SK-N-MC (cell line): ENCODE measurements at regions not wholly inside any gene's neighbourhood (a gene's known extent, or its start where the extent isn't known, plus 50 kb on each side); places are given as distances from the start of the nearest gene placed in this dataset.

Source experiments
- DNase-seq: peaks from one replicate; pipeline ENCODE4 v3.0.0-alpha.2; 2011; ENCODE audit warnings: low read depth, low spot score
- H3K27ac ChIP-seq: fragments of 200-600 bp; sonication (generic); 2 replicates; pipeline ENCODE4 v1.5.1; 2016; ENCODE audit warnings: mixed run types
- H3K36me3 ChIP-seq: fragments of 200-600 bp; sonication (generic); 2 replicates; pipeline ENCODE4 v1.6.1; 2017; ENCODE audit warnings: antibody characterized with exemption, low read length, mixed read lengths; ENCODE audit not compliant: insufficient read depth
- H3K4me3 ChIP-seq: fragments of 200-600 bp; sonication (generic); 2 replicates; pipeline ENCODE4 v1.5.1; 2016
- H3K9ac ChIP-seq: fragments of 200-600 bp; sonication (generic); 2 replicates; pipeline ENCODE4 v1.8.0; 2017; ENCODE audit warnings: mixed run types, mixed read lengths; ENCODE audit not compliant: insufficient read length
- H3K9me3 ChIP-seq: fragments of 200-600 bp; sonication (generic); 2 replicates; pipeline ENCODE4 v1.6.1; 2017; ENCODE audit warnings: low read depth, mild to moderate bottlenecking, antibody characterized with exemption, low read length, moderate library complexity, mixed read lengths
- EZH2 ChIP-seq: fragments of 200-600 bp; sonication (generic); IDR thresholded peaks from one replicate; pipeline ENCODE4 v1.6.1; 2017; ENCODE audit warnings: antibody characterized with exemption
- FOXP2 ChIP-seq: optimal IDR thresholded peaks from 2 replicates; pipeline ENCODE3; 2011; ENCODE audit warnings: mild to moderate bottlenecking, moderate library complexity; ENCODE audit not compliant: insufficient read depth; ENCODE audit errors: extremely low read length, control extremely low read depth
- POLR2AphosphoS5 ChIP-seq: IDR thresholded peaks from 2 replicates; pipeline ENCODE4 v1.6.1; 2012; ENCODE audit warnings: mild to moderate bottlenecking, low read depth, low read length, borderline replicate concordance

- no peaks in the 10 kb centered on the region for H3K36me3 ChIP-seq
- H3K9me3 ChIP-seq: no peaks in the 10 kb centered on the region
- no peak for DNase-seq
- H3K4me3 ChIP-seq: no peak overlapping the region
- TF ChIP-seq FOXP2 (no peak), POLR2AphosphoS5 (no peak), EZH2 (no peak)
- no peak overlapping the region for H3K27ac ChIP-seq
- H3K9ac ChIP-seq: no peak overlapping the region
Observed at GRCh38 chr9:85129514-85129913, 460.0 kb downstream of the NTRK2 start.

- Histone ChIP-seq H3K4me3 (no peak overlapping the region), H3K9ac (no peak overlapping the region), H3K9me3 (no peaks in the 10 kb centered on the region), H3K36me3 (no peaks in the 10 kb centered on the region), H3K27ac (no peak overlapping the region)
- no peak for DNase-seq
- TF ChIP-seq FOXP2: no peak
- TF ChIP-seq EZH2: no peak
- TF ChIP-seq POLR2AphosphoS5: no peak
Observed at GRCh38 chr9:85118990-85119755, 449.6 kb downstream of the NTRK2 start.

GRCh38 chr9:85117831-85118230 lies 448.3 kb downstream of the NTRK2 start:
- no peak overlapping the region for H3K27ac ChIP-seq
- no peak for DNase-seq
- H3K4me3 ChIP-seq: no peak overlapping the region
- H3K9ac ChIP-seq: no peak overlapping the region
- TF ChIP-seq POLR2AphosphoS5 (no peak), FOXP2 (no peak), EZH2 (no peak)
- H3K36me3 ChIP-seq: no peaks in the 10 kb centered on the region
- no peaks in the 10 kb centered on the region for H3K9me3 ChIP-seq

GRCh38 chr9:85115473-85115872 lies 445.9 kb downstream of the NTRK2 start:
- no peaks in the 10 kb centered on the region for H3K36me3 ChIP-seq
- no peak for DNase-seq
- no peak overlapping the region for H3K4me3 ChIP-seq
- TF ChIP-seq FOXP2 (no peak), POLR2AphosphoS5 (no peak), EZH2 (no peak)
- H3K9me3 ChIP-seq: no peaks in the 10 kb centered on the region
- H3K27ac ChIP-seq: no peak overlapping the region
- H3K9ac ChIP-seq: no peak overlapping the region

DNA sequence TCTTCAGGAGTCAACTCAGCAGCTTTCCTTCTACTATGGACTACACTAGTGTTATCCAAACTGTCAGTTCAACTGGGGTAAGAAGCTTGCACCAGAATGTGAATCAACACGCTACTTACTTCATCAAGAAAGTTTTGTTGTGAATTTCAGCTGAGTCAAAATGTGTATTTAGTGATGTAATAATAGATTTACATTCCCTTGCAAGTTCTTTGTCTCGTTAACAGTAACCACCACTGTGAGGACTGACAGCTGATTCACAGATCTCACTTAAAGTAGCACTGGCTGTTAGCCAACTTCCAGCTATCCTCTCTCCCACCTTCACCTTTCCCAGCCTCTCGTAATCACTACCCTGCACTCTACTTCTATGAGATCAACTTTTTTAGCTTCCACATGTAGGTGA lies 445.3 kb downstream of the NTRK2 start:
- no peak for TF ChIP-seq FOXP2
- no peak for TF ChIP-seq EZH2
- no peak for TF ChIP-seq POLR2AphosphoS5
- H3K9me3 ChIP-seq: no peaks in the 10 kb centered on the region
- H3K36me3 ChIP-seq: no peaks in the 10 kb centered on the region
- H3K27ac ChIP-seq: no peak overlapping the region
- no peak overlapping the region for H3K4me3 ChIP-seq
- no peak overlapping the region for H3K9ac ChIP-seq
- DNase-seq: no peak

DNA sequence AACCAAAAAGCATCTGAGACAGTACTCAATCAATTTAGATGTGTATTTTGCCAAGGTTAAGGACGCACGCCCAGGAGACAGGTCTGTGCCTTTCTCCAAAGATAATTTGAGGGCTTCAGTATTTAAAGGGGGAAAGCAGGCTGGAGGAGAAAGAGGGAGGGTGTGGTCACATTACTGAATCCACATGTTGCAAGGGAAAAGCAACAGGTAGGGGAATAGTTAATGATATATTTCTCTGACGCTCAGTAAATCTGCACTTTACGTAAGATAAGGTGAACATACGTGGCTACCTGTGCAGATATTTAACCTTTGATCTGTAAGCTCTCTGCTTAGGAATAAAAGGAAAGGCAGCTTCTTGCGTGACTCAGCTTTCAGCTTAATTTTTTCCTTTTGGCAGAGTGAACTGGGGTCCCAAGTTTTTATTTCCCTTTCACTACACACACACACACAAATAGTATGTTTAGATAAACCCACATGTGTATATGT lies 443.4 kb downstream of the NTRK2 start:
- H3K27ac ChIP-seq: no peak overlapping the region
- TF ChIP-seq POLR2AphosphoS5 (no peak), FOXP2 (no peak), EZH2 (no peak)
- DNase-seq: no peak
- H3K9me3 ChIP-seq: no peaks in the 10 kb centered on the region
- no peak overlapping the region for H3K9ac ChIP-seq
- H3K4me3 ChIP-seq: no peak overlapping the region
- H3K36me3 ChIP-seq: no peaks in the 10 kb centered on the region

DNA sequence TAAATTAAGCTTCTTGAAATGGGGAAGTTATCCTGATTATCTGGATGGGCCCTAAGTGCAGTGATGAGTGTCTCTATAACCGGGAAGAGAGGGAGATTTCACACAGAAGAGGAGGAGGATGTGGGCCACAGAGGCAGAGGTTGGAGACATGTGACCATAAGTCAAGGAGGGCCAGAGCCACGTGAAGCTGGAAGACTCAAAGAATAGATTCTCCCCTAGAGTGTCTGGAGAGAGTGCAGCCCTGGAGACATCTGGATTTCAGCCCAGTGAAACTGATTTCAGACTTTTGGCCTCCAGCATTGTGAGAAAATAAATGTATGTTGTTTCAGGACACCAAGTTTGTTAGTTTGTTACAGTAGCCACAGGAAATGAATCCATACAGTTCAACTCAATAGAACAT lies 442.9 kb downstream of the NTRK2 start:
- H3K27ac ChIP-seq: no peak overlapping the region
- TF ChIP-seq EZH2 (no peak), POLR2AphosphoS5 (no peak)
- no peak overlapping the region for H3K4me3 ChIP-seq
- H3K36me3 ChIP-seq: no peaks in the 10 kb centered on the region
- no peaks in the 10 kb centered on the region for H3K9me3 ChIP-seq
- DNase-seq: no peak
- no peak overlapping the region for H3K9ac ChIP-seq

- Histone ChIP-seq H3K36me3 (no peaks in the 10 kb centered on the region), H3K27ac (no peak overlapping the region), H3K9ac (no peak overlapping the region), H3K4me3 (no peak overlapping the region), H3K9me3 (no peaks in the 10 kb centered on the region)
- TF ChIP-seq EZH2: no peak
- TF ChIP-seq POLR2AphosphoS5: no peak
- TF ChIP-seq FOXP2: no peak
- DNase-seq: no peak
Observed at GRCh38 chr9:85108746-85109145, 439.2 kb downstream of the NTRK2 start.

GRCh38 chr9:85108229-85108628 lies 438.7 kb downstream of the NTRK2 start:
- TF ChIP-seq EZH2 (no peak), FOXP2 (no peak), POLR2AphosphoS5 (no peak)
- no peaks in the 10 kb centered on the region for H3K9me3 ChIP-seq
- no peak overlapping the region for H3K4me3 ChIP-seq
- H3K36me3 ChIP-seq: no peaks in the 10 kb centered on the region
- H3K27ac ChIP-seq: no peak overlapping the region
- H3K9ac ChIP-seq: no peak overlapping the region
- no peak for DNase-seq
